ENCODE measurements at regions not wholly inside any gene's neighbourhood (a gene's known extent, or its start where the extent isn't known, plus 50 kb on each side); places are given as distances from the start of the nearest gene placed in this dataset.

DNA sequence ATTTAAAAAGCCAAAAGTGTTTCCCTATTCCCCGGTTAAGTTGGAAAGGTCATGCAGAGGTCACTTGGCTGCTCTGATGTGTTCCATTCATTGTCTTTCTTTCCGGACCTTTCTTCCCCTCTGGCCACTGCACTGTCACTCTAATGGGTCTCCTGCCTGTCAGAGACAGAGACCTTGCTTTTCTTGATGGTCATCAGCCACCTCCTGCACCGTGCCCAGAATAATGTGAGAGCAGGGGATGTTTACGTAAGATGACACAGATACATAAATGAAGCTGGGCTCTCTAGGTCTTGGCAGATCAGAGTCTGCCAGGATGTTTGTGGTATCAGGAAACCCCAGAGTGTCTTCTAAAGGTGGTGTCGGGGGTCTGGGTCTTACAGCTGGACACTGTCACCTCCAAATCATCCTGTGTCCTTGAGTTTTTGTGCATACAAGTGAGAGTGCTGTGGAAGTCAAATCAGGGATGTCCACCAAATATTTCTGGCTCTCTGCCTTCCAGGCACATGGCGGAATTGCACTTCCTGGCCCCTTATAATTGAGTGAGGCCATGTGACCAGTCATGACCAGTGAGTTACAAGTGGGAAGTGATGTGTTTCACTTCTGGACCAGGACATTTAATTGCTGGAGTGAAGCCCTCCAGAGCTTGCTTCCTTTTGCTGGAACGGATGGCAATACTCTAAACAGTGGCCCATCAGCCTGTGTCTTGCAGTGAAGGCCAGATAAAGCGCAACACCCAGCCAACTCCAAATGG lies 130.6 kb upstream of the ATP6AP2 start:
- WGBS: 65% methylated on average over 8 of the region's 8 CpGs
- Histone ChIP-seq H3K36me3 (no peaks in the 10 kb centered on the region), H3K4me3 (no peak overlapping the region), H3K27ac (replicated peaks in 1 of 4) (no peak overlapping the region), H3K9me3 (no peaks in the 10 kb centered on the region), H3K27me3 (no peaks in the 10 kb centered on the region), H3K4me1 (peaks cover 4 to 22% (median 17%) of the 10 kb centered on the region in 4 donors)
- TF ChIP-seq EP300 (IDR thresholded peaks at IDR 0.05) (no peak), POLR2AphosphoS5 (IDR thresholded peaks at IDR 0.05) (no peak), POLR2A (IDR thresholded peaks at IDR 0.05; ENCODE audit: low read depth) (no peak)
- TF ChIP-seq, protein P1, sequence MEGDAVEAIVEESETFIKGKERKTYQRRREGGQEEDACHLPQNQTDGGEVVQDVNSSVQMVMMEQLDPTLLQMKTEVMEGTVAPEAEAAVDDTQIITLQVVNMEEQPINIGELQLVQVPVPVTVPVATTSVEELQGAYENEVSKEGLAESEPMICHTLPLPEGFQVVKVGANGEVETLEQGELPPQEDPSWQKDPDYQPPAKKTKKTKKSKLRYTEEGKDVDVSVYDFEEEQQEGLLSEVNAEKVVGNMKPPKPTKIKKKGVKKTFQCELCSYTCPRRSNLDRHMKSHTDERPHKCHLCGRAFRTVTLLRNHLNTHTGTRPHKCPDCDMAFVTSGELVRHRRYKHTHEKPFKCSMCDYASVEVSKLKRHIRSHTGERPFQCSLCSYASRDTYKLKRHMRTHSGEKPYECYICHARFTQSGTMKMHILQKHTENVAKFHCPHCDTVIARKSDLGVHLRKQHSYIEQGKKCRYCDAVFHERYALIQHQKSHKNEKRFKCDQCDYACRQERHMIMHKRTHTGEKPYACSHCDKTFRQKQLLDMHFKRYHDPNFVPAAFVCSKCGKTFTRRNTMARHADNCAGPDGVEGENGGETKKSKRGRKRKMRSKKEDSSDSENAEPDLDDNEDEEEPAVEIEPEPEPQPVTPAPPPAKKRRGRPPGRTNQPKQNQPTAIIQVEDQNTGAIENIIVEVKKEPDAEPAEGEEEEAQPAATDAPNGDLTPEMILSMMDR (IDR thresholded peaks at IDR 0.05): no peak
- intact Hi-C loops (cut with DNase I): no loop called here
- DNase-seq (ENCODE audit: extremely low spot score): no peak

- Histone ChIP-seq H3K27me3 (no peaks in the 10 kb centered on the region), H3K9me3 (no peaks in the 10 kb centered on the region), H3K36me3 (no peaks in the 10 kb centered on the region), H3K27ac (replicated peaks in 1 of 4) (no peak overlapping the region), H3K4me3 (no peak overlapping the region), H3K4me1 (peaks cover 4 to 22% (median 17%) of the 10 kb centered on the region in 4 donors)
- WGBS: 86% methylated on average over 4 of the region's 7 CpGs
- DNase-seq (ENCODE audit: extremely low spot score): no peak
- intact Hi-C loops (cut with DNase I): no loop called here
- no peak for TF ChIP-seq POLR2A (IDR thresholded peaks at IDR 0.05; ENCODE audit: low read depth)
- TF ChIP-seq, protein P1 (IDR thresholded peaks at IDR 0.05): no peak
- TF ChIP-seq EP300 (IDR thresholded peaks at IDR 0.05): no peak
- TF ChIP-seq POLR2AphosphoS5 (IDR thresholded peaks at IDR 0.05): no peak
These were observed 131.4 kb upstream of the ATP6AP2 start for GRCh38 chrX:40449396-40449795.

DNA sequence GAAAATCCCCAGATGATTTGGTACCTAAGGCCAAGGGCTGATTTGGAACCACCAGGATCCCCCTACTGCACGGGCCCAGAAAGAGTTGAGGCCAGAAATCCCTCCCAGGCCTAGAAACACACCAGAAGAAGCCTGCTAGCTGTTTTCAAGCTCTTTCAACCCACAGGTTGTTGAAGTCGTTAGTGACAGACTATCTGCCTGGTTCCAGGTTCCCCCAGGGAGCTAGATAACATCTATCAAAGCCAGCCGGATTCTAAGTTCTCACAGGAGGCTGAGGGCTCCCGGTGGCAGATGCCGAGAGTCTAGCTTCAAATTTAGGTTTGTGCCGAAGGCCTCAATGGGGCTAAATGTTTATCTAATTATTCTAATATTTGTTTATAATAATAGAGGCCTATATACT lies 132.0 kb upstream of the ATP6AP2 start:
- WGBS: 84% methylated on average over 6 of the region's 6 CpGs
- Histone ChIP-seq H3K9me3 (no peaks in the 10 kb centered on the region), H3K27ac (replicated peaks in 1 of 4) (no peak overlapping the region), H3K4me1 (peaks cover 4 to 22% (median 17%) of the 10 kb centered on the region in 4 donors), H3K27me3 (no peaks in the 10 kb centered on the region), H3K4me3 (no peak overlapping the region), H3K36me3 (no peaks in the 10 kb centered on the region)
- TF ChIP-seq, protein P1 (IDR thresholded peaks at IDR 0.05): no peak
- intact Hi-C loops (cut with DNase I): no loop called here
- no peak for DNase-seq (ENCODE audit: extremely low spot score)

DNA sequence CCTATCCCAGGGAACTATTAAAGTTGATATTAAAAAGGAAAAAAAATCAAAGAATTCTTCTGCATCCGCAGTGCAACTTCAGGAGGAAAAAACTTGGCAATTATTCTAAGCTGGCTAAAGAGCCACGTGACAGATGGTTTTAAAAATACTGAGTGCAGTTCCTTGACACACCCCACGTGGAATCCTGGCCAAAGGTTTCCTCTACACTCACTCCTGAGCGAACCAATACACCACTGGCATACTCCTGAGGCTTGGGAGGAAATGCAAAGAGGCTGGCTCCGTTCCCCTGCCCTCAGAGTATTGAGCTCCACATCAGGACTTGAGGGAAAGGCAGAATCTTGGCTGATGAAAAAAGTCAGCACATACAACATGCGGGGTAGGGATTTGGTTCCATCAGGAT lies 133.8 kb upstream of the ATP6AP2 start:
- 34% methylated on average over 6 of the region's 6 CpGs for WGBS
- H3K36me3 ChIP-seq: no peaks in the 10 kb centered on the region
- no peak overlapping the region for H3K27ac ChIP-seq (replicated peaks in 1 of 4)
- H3K4me3 ChIP-seq: no peak overlapping the region
- H3K9me3 ChIP-seq: no peaks in the 10 kb centered on the region
- H3K4me1 ChIP-seq: peaks cover 4 to 22% (median 17%) of the 10 kb centered on the region in 4 donors
- no peaks in the 10 kb centered on the region for H3K27me3 ChIP-seq
- DNase-seq (ENCODE audit: extremely low spot score): no peak
- TF ChIP-seq EP300 (IDR thresholded peaks at IDR 0.05) (no peak), POLR2AphosphoS5 (IDR thresholded peaks at IDR 0.05) (no peak), POLR2A (IDR thresholded peaks at IDR 0.05; ENCODE audit: low read depth) (no peak)
- TF ChIP-seq, protein P1 (IDR thresholded peaks at IDR 0.05): no peak
- intact Hi-C loops (cut with DNase I): no loop called here

- H3K4me1 ChIP-seq: peaks cover 4 to 22% (median 17%) of the 10 kb centered on the region in 4 donors
- intact Hi-C loops (cut with DNase I): no loop called here
- no peaks in the 10 kb centered on the region for H3K27me3 ChIP-seq
- DNase-seq (ENCODE audit: extremely low spot score): no peak
- WGBS: 81% methylated on average over 3 of the region's 3 CpGs
- H3K4me3 ChIP-seq: no peak overlapping the region
- H3K9me3 ChIP-seq: no peaks in the 10 kb centered on the region
- H3K36me3 ChIP-seq: no peaks in the 10 kb centered on the region
- TF ChIP-seq POLR2A (IDR thresholded peaks at IDR 0.05; ENCODE audit: low read depth): no peak
- no peak for TF ChIP-seq POLR2AphosphoS5 (IDR thresholded peaks at IDR 0.05)
- TF ChIP-seq, protein P1 (IDR thresholded peaks at IDR 0.05): no peak
- TF ChIP-seq EP300 (IDR thresholded peaks at IDR 0.05): no peak
- no peak overlapping the region for H3K27ac ChIP-seq (replicated peaks in 1 of 4)
These were observed 135.1 kb upstream of the ATP6AP2 start for GRCh38 chrX:40445691-40446090.

Measured in esophagus muscularis mucosa (tissue), 4 donors.